H1 (cell line): ENCODE measurements at regions not wholly inside any gene's neighbourhood (a gene's known extent, or its start where the extent isn't known, plus 50 kb on each side); places are given as distances from the start of the nearest gene placed in this dataset.

Source experiments
- CTCF ChIA-PET: fragments of 300-600 bp; sonication (Branson Sonifier 250); formaldehyde crosslinking; loops from one replicate; lab custom pipeline; 2021; ENCODE audit not compliant: partially characterized antibody; lab: Charles Lee
- POLR2A ChIA-PET: fragments of 300-600 bp; sonication (Branson Sonifier 250); formaldehyde crosslinking; loops from one replicate; lab custom pipeline; 2021; ENCODE audit warnings: inconsistent platforms; ENCODE audit not compliant: partially characterized antibody; lab: Charles Lee
- DNase-seq, 2 experiments: peaks; one replicate each; pipeline versions ENCODE4 v3.0.0 to v3.0.0-alpha.2; 2010 to 2022; ENCODE audit warnings: low spot score in 2 of 2, low read depth in 1 of 2, mixed read lengths in 1 of 2
- FAIRE-seq: peaks from 2 replicates; lab custom pipeline; 2011; peaks lifted over from hg19 to GRCh38; lab: Jason Lieb, UNC
- H2AFZ ChIP-seq: 2 replicates; pipeline ENCODE4 v1.8.1; 2012; ENCODE audit warnings: low read length, inconsistent platforms
- H2AK5ac ChIP-seq: 2 replicates; pipeline ENCODE4 v1.6.1; 2013; ENCODE audit warnings: low read depth, low read length
- H2BK120ac ChIP-seq: replicated peaks from 2 replicates; pipeline ENCODE3; 2013; ENCODE audit warnings: low read depth, low read length, inconsistent platforms
- H2BK12ac ChIP-seq: 2 replicates; pipeline ENCODE4 v1.6.1; 2013; ENCODE audit warnings: low read depth, low read length
- H2BK15ac ChIP-seq: 2 replicates; pipeline ENCODE4 v1.6.1; 2013; ENCODE audit warnings: low read length
- H2BK20ac ChIP-seq: 2 replicates; pipeline ENCODE4 v1.6.1; 2013; ENCODE audit warnings: low read length
- H2BK5ac ChIP-seq: 2 replicates; pipeline ENCODE4 v1.6.1; 2013; ENCODE audit warnings: low read depth, low read length
- H3K14ac ChIP-seq: 2 replicates; pipeline ENCODE4 v1.6.1; 2013; ENCODE audit warnings: inconsistent platforms; ENCODE audit not compliant: insufficient read length
- H3K18ac ChIP-seq: 2 replicates; pipeline ENCODE4 v1.6.1; 2013; ENCODE audit warnings: low read length; ENCODE audit errors: extremely low read depth
- H3K23ac ChIP-seq: 2 replicates; pipeline ENCODE4 v1.6.1; 2013; ENCODE audit warnings: inconsistent platforms; ENCODE audit not compliant: insufficient read length
- H3K23me2 ChIP-seq: 2 replicates; pipeline ENCODE4 v1.6.1; 2013; ENCODE audit warnings: low read depth, low read length
- H3K27ac ChIP-seq: 2 replicates; pipeline ENCODE4 v1.6.1; 2011; ENCODE audit warnings: low read depth, low read length, inconsistent platforms
- H3K27me3 ChIP-seq, 4 experiments: replicated peaks in 1 of 4; 1 replicate in 1 of 4; 2 replicates in 3 of 4; pipeline versions ENCODE4 v1.6.1 to v1.8.1; 2011 to 2013; ENCODE audit warnings: low read length in 3 of 4, mild to moderate bottlenecking in 3 of 4, inconsistent platforms in 2 of 4, mixed read lengths in 2 of 4, moderate library complexity in 1 of 4; ENCODE audit not compliant: control insufficient read depth in 3 of 4, insufficient read depth in 3 of 4; ENCODE audit errors: extremely low read depth in 1 of 4
- H3K36me3 ChIP-seq, 4 experiments: 2 replicates each; pipeline versions ENCODE4 v1.6.1 to v1.8.1; 2011 to 2013; ENCODE audit warnings: mild to moderate bottlenecking in 4 of 4, low read length in 3 of 4, moderate library complexity in 2 of 4, control low read depth in 1 of 4, inconsistent platforms in 1 of 4; ENCODE audit not compliant: insufficient read depth in 4 of 4, control insufficient read depth in 2 of 4
- H3K4ac ChIP-seq: replicated peaks from 2 replicates; pipeline ENCODE3; 2013; ENCODE audit warnings: low read length, low read depth, mixed read lengths, inconsistent platforms; ENCODE audit not compliant: insufficient read length
- H3K4me1 ChIP-seq, 4 experiments: replicated peaks in 1 of 4; 1 replicate in 1 of 4; 2 replicates in 3 of 4; pipeline versions ENCODE4 v1.6.1 to v1.8.1; 2011 to 2013; ENCODE audit warnings: low read length in 3 of 4, inconsistent platforms in 2 of 4, mixed read lengths in 1 of 4; ENCODE audit not compliant: insufficient read depth in 4 of 4, control insufficient read depth in 3 of 4
- H3K4me2 ChIP-seq, 2 experiments: 2 replicates each; pipeline versions ENCODE4 v1.6.1 to v1.8.1; 2011 to 2013; ENCODE audit warnings: low read depth in 2 of 2, low read length in 2 of 2, control low read depth in 1 of 2, inconsistent platforms in 1 of 2, mild to moderate bottlenecking in 1 of 2; ENCODE audit not compliant: insufficient read depth in 1 of 2
- H3K4me3 ChIP-seq, 4 experiments: fragments of 200-600, 300-600 bp in 1 of 4; sonication (generic), shearing (Covaris generic), sonication (Bioruptor Twin) in 1 of 4; 2 replicates each; pipeline versions ENCODE4 v1.5.1 to v1.8.1; 2011 to 2016; ENCODE audit warnings: low read length in 4 of 4, low read depth in 3 of 4, control low read depth in 2 of 4, inconsistent platforms in 2 of 4, mild to moderate bottlenecking in 2 of 4, mixed read lengths in 1 of 4, moderate library complexity in 1 of 4; ENCODE audit not compliant: insufficient read depth in 2 of 4; ENCODE audit errors: extremely low read depth in 1 of 4
- H3K56ac ChIP-seq: replicated peaks from 2 replicates; pipeline ENCODE3; 2013; ENCODE audit warnings: low read depth, mild to moderate bottlenecking, mixed read lengths, low read length, inconsistent platforms; ENCODE audit not compliant: insufficient read length
- H3K79me1 ChIP-seq: 2 replicates; pipeline ENCODE4 v1.6.1; 2013; ENCODE audit warnings: low read depth, low read length, control low read depth
- H3K79me2 ChIP-seq, 2 experiments: 2 replicates each; pipeline versions ENCODE4 v1.6.1 to v1.8.1; 2012 to 2013; ENCODE audit warnings: low read length in 2 of 2, mild to moderate bottlenecking in 2 of 2, inconsistent platforms in 1 of 2; ENCODE audit not compliant: insufficient read depth in 2 of 2, control insufficient read depth in 1 of 2
- H3K9ac ChIP-seq, 4 experiments: replicated peaks in 1 of 4; 1 replicate in 1 of 4; 2 replicates in 3 of 4; pipeline versions ENCODE4 v1.6.1 to v1.8.1; 2011 to 2013; ENCODE audit warnings: low read depth in 3 of 4, low read length in 3 of 4, control low read depth in 2 of 4, mild to moderate bottlenecking in 2 of 4, moderate library complexity in 2 of 4, inconsistent platforms in 1 of 4; ENCODE audit errors: extremely low read depth in 1 of 4
- H3K9me3 ChIP-seq, 2 experiments: 2 replicates each; pipeline versions ENCODE4 v1.6.1 to v1.8.1; 2012 to 2013; ENCODE audit warnings: mild to moderate bottlenecking in 2 of 2, moderate library complexity in 2 of 2, control low read depth in 1 of 2, inconsistent platforms in 1 of 2, low read depth in 1 of 2, low read length in 1 of 2, mixed read lengths in 1 of 2; ENCODE audit not compliant: insufficient read depth in 2 of 2
- H4K20me1 ChIP-seq, 2 experiments: replicated peaks in 1 of 2; 2 replicates each; pipeline versions ENCODE3 to v1.8.1; 2011 to 2013; ENCODE audit warnings: inconsistent platforms in 2 of 2, low read length in 2 of 2, mild to moderate bottlenecking in 1 of 2; ENCODE audit not compliant: insufficient read depth in 2 of 2, control insufficient read depth in 1 of 2
- H4K5ac ChIP-seq: 2 replicates; pipeline ENCODE4 v1.6.1; 2013; ENCODE audit warnings: low read length, low read depth, mixed read lengths, inconsistent platforms; ENCODE audit not compliant: insufficient read length
- H4K8ac ChIP-seq: 2 replicates; pipeline ENCODE4 v1.8.0; 2013; ENCODE audit warnings: mild to moderate bottlenecking, moderate library complexity, low read length, inconsistent platforms; ENCODE audit not compliant: insufficient read depth; ENCODE audit errors: extremely low read depth
- H4K91ac ChIP-seq: replicated peaks from 2 replicates; pipeline ENCODE3; 2013; ENCODE audit warnings: low read length, mixed read lengths, inconsistent platforms; ENCODE audit not compliant: insufficient read length
- HDAC6 ChIP-seq: IDR thresholded peaks from one replicate; pipeline ENCODE4 v1.7.1; 2012; ENCODE audit warnings: low read depth, mild to moderate bottlenecking, inconsistent platforms, low read length, moderate library complexity
- POU5F1 ChIP-seq: IDR thresholded peaks from 2 replicates; pipeline ENCODE4 v1.6.1; 2011; ENCODE audit warnings: low read depth, mild to moderate bottlenecking, low read length, moderate library complexity
- TAF7 ChIP-seq: optimal IDR thresholded peaks from 2 replicates; pipeline ENCODE3; 2011; ENCODE audit warnings: low read depth, mild to moderate bottlenecking, inconsistent platforms, low read length, moderate library complexity, borderline replicate concordance
- WGBS, 2 experiments: shearing (Covaris generic) in 1 of 2; methylation state at CpG; one replicate each; pipeline versions ENCODE4 v1.1.6 to v1.1.7; 2013 to 2015; ENCODE audit warnings: low lambda C conversion rate in 2 of 2, mixed read lengths in 2 of 2, inconsistent platforms in 1 of 2, low coverage in 1 of 2, missing lambda C conversion rate in 1 of 2; ENCODE audit not compliant: insufficient replicate concordance in 2 of 2, insufficient coverage in 1 of 2, insufficient read length in 1 of 2; ENCODE audit errors: extremely low coverage in 1 of 2, missing lambda C conversion rate in 1 of 2; 5-methylcytosine and 5-hydroxymethylcytosine counted together

- no peaks in the 10 kb centered on the region for H3K27me3 ChIP-seq
- H3K4me3 ChIP-seq: no peak overlapping the region
- ChIA-PET POLR2A (no interaction called here), CTCF (interaction anchor here (1.2 kb wide), 1 partner anchor 8 kb away, joined by 4 read pairs; no protein-coding TSS in a partner anchor)
- H3K4me2 ChIP-seq: no peak overlapping the region
- FAIRE-seq (no peak), DNase-seq (no peak)
- H3K18ac ChIP-seq: no peak overlapping the region
- H3K14ac ChIP-seq: no peak overlapping the region
- H2BK120ac ChIP-seq: no peak overlapping the region
- H4K5ac ChIP-seq: no peak overlapping the region
- 87% methylated on average over 1 of the region's 1 CpG; no CpG with 5 or more reads in 1 of the 2 experiments for WGBS, 2 experiments
- no peak overlapping the region for H2AK5ac ChIP-seq
- H4K8ac ChIP-seq: no peak overlapping the region
- no peaks in the 10 kb centered on the region for H3K9me3 ChIP-seq
- H3K23me2 ChIP-seq: no peaks in the 10 kb centered on the region
- no peak overlapping the region for H2BK12ac ChIP-seq
- H3K79me2 ChIP-seq: no peaks in the 10 kb centered on the region
- no peaks in the 10 kb centered on the region for H3K4me1 ChIP-seq
- no peak overlapping the region for H2BK5ac ChIP-seq
- no peak overlapping the region for H3K23ac ChIP-seq
- no peaks in the 10 kb centered on the region for H3K36me3 ChIP-seq
- H2AFZ ChIP-seq: no peak overlapping the region
- H3K56ac ChIP-seq: no peak overlapping the region
- H3K4ac ChIP-seq: no peak overlapping the region
- no peak overlapping the region for H3K27ac ChIP-seq
- no peak overlapping the region for H4K91ac ChIP-seq
- H2BK15ac ChIP-seq: no peak overlapping the region
- H3K79me1 ChIP-seq: no peaks in the 10 kb centered on the region
- H4K20me1 ChIP-seq: no peaks in the 10 kb centered on the region
- H3K9ac ChIP-seq: no peak overlapping the region
- H2BK20ac ChIP-seq: no peak overlapping the region
- TF ChIP-seq HDAC6: no peak
- TF ChIP-seq TAF7: no peak
- no peak for TF ChIP-seq POU5F1
Measured at GRCh38 chr4:157911662-157912061, 261.2 kb downstream of the GASK1B start.
